HEK293 (cell line): ENCODE measurements at regions not wholly inside any gene's neighbourhood (a gene's known extent, or its start where the extent isn't known, plus 50 kb on each side); places are given as distances from the start of the nearest gene placed in this dataset.

Source experiments
- ZBTB21 ChIP-seq: fragments of 450-650 bp; formaldehyde crosslinking; IDR thresholded peaks from 2 replicates; pipeline ENCODE4 v1.5.1; 2017; ENCODE audit warnings: missing biosample characterization, missing genetic modification characterization
- ZNF302 ChIP-seq: fragments of 450-650 bp; formaldehyde crosslinking; IDR thresholded peaks from 2 replicates; pipeline ENCODE4 v1.5.1; 2016; ENCODE audit warnings: missing biosample characterization, missing genetic modification characterization, low read depth
- ZNF596 ChIP-seq: fragments of 450-650 bp; IDR thresholded peaks from 2 replicates; pipeline ENCODE4 v1.5.0; 2018; ENCODE audit warnings: missing biosample characterization, mild to moderate bottlenecking, missing genetic modification characterization, moderate library complexity
- TF ChIP-seq, protein P1 (sequence below): fragments of 450-650 bp; formaldehyde crosslinking; IDR thresholded peaks from 2 replicates; pipeline ENCODE4 v1.5.1; 2016; ENCODE audit warnings: missing biosample characterization, missing genetic modification characterization
- TF ChIP-seq, protein P2 (sequence below): fragments of 450-650 bp; formaldehyde crosslinking; IDR thresholded peaks from 2 replicates; pipeline ENCODE4 v1.5.1; 2017; ENCODE audit warnings: missing biosample characterization, missing genetic modification characterization
- TF ChIP-seq, protein P3 (sequence below): fragments of 450-650 bp; formaldehyde crosslinking; IDR thresholded peaks from 2 replicates; pipeline ENCODE4 v1.5.1; 2016; ENCODE audit warnings: missing biosample characterization, missing genetic modification characterization
- TF ChIP-seq, protein P4 (sequence below): fragments of 450-650 bp; formaldehyde crosslinking; IDR thresholded peaks from 2 replicates; pipeline ENCODE4 v1.5.1; 2016; ENCODE audit warnings: missing biosample characterization, missing genetic modification characterization

DNA sequence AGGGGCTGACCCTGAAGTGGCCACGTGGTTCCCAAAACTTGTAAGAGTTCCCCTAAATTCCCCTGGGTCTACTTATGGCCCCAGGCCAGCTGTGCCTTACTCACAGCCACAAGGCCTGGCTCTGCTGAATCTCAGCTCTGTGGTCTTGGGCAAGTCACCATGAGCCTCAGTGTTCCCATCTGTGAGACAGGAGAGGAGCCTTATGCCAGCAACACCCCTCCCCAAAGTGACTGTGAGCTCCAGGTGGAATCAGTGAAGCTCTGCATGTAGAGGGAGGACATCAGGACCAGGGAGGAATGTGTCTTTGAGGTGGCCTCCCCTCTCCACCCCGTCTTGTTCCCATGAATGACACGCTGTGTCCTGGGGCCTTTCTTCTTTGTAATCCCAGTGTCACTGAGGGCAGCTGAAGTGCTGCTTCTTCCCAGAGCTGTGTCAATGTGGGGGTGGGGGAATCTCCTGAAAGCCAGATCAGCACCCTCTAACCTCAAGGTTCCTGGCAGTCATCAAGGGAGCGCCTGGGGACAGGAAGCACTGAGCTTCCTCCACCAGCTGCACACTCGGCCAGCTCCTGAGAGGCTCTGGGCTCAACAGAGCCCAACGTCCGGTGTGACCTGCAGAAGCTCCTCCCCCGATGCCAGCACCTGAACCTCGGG lies 258.9 kb downstream of the UACA start:
- TF ChIP-seq, protein P1, sequence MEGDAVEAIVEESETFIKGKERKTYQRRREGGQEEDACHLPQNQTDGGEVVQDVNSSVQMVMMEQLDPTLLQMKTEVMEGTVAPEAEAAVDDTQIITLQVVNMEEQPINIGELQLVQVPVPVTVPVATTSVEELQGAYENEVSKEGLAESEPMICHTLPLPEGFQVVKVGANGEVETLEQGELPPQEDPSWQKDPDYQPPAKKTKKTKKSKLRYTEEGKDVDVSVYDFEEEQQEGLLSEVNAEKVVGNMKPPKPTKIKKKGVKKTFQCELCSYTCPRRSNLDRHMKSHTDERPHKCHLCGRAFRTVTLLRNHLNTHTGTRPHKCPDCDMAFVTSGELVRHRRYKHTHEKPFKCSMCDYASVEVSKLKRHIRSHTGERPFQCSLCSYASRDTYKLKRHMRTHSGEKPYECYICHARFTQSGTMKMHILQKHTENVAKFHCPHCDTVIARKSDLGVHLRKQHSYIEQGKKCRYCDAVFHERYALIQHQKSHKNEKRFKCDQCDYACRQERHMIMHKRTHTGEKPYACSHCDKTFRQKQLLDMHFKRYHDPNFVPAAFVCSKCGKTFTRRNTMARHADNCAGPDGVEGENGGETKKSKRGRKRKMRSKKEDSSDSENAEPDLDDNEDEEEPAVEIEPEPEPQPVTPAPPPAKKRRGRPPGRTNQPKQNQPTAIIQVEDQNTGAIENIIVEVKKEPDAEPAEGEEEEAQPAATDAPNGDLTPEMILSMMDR (tag by site-specific recombination), result no peak
- TF ChIP-seq ZNF596 (tag by site-specific recombination) (no peak), ZNF302 (tag by site-specific recombination) (no peak), ZBTB21 (tag by site-specific recombination) (no peak)
- TF ChIP-seq, protein P2, sequence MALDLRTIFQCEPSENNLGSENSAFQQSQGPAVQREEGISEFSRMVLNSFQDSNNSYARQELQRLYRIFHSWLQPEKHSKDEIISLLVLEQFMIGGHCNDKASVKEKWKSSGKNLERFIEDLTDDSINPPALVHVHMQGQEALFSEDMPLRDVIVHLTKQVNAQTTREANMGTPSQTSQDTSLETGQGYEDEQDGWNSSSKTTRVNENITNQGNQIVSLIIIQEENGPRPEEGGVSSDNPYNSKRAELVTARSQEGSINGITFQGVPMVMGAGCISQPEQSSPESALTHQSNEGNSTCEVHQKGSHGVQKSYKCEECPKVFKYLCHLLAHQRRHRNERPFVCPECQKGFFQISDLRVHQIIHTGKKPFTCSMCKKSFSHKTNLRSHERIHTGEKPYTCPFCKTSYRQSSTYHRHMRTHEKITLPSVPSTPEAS, result no peak
- TF ChIP-seq, protein P3, sequence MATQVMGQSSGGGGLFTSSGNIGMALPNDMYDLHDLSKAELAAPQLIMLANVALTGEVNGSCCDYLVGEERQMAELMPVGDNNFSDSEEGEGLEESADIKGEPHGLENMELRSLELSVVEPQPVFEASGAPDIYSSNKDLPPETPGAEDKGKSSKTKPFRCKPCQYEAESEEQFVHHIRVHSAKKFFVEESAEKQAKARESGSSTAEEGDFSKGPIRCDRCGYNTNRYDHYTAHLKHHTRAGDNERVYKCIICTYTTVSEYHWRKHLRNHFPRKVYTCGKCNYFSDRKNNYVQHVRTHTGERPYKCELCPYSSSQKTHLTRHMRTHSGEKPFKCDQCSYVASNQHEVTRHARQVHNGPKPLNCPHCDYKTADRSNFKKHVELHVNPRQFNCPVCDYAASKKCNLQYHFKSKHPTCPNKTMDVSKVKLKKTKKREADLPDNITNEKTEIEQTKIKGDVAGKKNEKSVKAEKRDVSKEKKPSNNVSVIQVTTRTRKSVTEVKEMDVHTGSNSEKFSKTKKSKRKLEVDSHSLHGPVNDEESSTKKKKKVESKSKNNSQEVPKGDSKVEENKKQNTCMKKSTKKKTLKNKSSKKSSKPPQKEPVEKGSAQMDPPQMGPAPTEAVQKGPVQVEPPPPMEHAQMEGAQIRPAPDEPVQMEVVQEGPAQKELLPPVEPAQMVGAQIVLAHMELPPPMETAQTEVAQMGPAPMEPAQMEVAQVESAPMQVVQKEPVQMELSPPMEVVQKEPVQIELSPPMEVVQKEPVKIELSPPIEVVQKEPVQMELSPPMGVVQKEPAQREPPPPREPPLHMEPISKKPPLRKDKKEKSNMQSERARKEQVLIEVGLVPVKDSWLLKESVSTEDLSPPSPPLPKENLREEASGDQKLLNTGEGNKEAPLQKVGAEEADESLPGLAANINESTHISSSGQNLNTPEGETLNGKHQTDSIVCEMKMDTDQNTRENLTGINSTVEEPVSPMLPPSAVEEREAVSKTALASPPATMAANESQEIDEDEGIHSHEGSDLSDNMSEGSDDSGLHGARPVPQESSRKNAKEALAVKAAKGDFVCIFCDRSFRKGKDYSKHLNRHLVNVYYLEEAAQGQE, result no peak
- TF ChIP-seq, protein P4, sequence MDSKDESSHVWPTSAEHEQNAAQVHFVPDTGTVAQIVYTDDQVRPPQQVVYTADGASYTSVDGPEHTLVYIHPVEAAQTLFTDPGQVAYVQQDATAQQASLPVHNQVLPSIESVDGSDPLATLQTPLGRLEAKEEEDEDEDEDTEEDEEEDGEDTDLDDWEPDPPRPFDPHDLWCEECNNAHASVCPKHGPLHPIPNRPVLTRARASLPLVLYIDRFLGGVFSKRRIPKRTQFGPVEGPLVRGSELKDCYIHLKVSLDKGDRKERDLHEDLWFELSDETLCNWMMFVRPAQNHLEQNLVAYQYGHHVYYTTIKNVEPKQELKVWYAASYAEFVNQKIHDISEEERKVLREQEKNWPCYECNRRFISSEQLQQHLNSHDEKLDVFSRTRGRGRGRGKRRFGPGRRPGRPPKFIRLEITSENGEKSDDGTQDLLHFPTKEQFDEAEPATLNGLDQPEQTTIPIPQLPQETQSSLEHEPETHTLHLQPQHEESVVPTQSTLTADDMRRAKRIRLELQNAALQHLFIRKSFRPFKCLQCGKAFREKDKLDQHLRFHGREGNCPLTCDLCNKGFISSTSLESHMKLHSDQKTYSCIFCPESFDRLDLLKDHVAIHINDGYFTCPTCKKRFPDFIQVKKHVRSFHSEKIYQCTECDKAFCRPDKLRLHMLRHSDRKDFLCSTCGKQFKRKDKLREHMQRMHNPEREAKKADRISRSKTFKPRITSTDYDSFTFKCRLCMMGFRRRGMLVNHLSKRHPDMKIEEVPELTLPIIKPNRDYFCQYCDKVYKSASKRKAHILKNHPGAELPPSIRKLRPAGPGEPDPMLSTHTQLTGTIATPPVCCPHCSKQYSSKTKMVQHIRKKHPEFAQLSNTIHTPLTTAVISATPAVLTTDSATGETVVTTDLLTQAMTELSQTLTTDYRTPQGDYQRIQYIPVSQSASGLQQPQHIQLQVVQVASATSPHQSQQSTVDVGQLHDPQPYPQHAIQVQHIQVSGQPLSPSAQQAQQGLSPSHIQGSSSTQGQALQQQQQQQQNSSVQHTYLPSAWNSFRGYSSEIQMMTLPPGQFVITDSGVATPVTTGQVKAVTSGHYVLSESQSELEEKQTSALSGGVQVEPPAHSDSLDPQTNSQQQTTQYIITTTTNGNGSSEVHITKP (tag by site-specific recombination), result no peak
